Right atrium auricular region (tissue), 2 donors: ENCODE measurements at regions not wholly inside any gene's neighbourhood (a gene's known extent, or its start where the extent isn't known, plus 50 kb on each side); places are given as distances from the start of the nearest gene placed in this dataset.

Source experiments
- DNase-seq: peaks from one replicate; pipeline ENCODE4 v3.0.0-alpha.2; 2019; ENCODE audit warnings: low spot score
- H3K27ac ChIP-seq, 2 donors: fragments of 200-600 bp; sonication (generic); 1 replicate in 1 of 2; 2 replicates in 1 of 2; pipeline ENCODE4 v1.5.1; 2016 to 2019
- H3K27me3 ChIP-seq, 2 donors: fragments of 200-600 bp; sonication (generic); one replicate each; pipeline versions ENCODE4 v1.5.1 to v1.6.0; 2017 to 2019
- H3K36me3 ChIP-seq: fragments of 200-600 bp; sonication (generic); one replicate; pipeline ENCODE4 v1.5.1; 2016
- H3K4me1 ChIP-seq, 2 donors: fragments of 200-600 bp; sonication (generic); one replicate each; pipeline versions ENCODE4 v1.5.1 to v1.6.0; 2017 to 2019
- H3K4me3 ChIP-seq, 2 donors: fragments of 200-600 bp; sonication (generic); 1 replicate in 1 of 2; 2 replicates in 1 of 2; pipeline ENCODE4 v1.5.1; 2017 to 2019; ENCODE audit warnings: mild to moderate bottlenecking in 1 of 2, moderate library complexity in 1 of 2
- H3K9me3 ChIP-seq, 2 donors: fragments of 200-600 bp; sonication (generic); one replicate each; pipeline ENCODE4 v1.5.1; 2019
- TF ChIP-seq, protein P1 (sequence below), 2 donors: fragments of 200-600 bp; sonication (generic); IDR thresholded peaks; one replicate each; pipeline ENCODE4 v1.5.1; 2019; ENCODE audit warnings: antibody characterized with exemption in 2 of 2

DNA sequence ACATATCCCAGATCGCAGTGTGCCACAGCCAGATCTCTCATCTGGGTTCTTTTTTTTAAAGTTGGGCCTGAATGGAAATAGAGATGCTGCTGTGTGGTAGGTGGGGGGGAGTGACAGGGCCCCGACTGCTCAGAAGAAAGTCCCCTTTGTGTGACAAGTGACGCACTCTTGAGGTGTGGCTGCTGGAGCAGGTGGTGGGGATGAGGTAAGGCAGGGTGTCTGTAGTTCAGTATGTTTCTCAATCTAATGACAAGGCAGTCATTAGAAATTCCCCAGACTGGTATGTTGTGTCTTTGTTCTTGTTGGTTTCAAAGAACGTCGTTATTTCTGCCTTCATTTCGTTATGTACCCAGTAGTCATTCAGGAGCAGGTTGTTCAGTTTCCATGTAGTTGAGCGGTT lies 128.8 kb upstream of the TACR1 start:
- Histone ChIP-seq H3K27ac (no peak overlapping the region), H3K36me3 (no peaks in the 10 kb centered on the region), H3K4me1 (no peaks in the 10 kb centered on the region), H3K4me3 (no peak overlapping the region), H3K27me3 (no peaks in the 10 kb centered on the region), H3K9me3 (no peaks in the 10 kb centered on the region)
- DNase-seq, result no peak
- TF ChIP-seq, protein P1, sequence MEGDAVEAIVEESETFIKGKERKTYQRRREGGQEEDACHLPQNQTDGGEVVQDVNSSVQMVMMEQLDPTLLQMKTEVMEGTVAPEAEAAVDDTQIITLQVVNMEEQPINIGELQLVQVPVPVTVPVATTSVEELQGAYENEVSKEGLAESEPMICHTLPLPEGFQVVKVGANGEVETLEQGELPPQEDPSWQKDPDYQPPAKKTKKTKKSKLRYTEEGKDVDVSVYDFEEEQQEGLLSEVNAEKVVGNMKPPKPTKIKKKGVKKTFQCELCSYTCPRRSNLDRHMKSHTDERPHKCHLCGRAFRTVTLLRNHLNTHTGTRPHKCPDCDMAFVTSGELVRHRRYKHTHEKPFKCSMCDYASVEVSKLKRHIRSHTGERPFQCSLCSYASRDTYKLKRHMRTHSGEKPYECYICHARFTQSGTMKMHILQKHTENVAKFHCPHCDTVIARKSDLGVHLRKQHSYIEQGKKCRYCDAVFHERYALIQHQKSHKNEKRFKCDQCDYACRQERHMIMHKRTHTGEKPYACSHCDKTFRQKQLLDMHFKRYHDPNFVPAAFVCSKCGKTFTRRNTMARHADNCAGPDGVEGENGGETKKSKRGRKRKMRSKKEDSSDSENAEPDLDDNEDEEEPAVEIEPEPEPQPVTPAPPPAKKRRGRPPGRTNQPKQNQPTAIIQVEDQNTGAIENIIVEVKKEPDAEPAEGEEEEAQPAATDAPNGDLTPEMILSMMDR (IDR thresholded peaks at IDR 0.05), result no peak

DNA sequence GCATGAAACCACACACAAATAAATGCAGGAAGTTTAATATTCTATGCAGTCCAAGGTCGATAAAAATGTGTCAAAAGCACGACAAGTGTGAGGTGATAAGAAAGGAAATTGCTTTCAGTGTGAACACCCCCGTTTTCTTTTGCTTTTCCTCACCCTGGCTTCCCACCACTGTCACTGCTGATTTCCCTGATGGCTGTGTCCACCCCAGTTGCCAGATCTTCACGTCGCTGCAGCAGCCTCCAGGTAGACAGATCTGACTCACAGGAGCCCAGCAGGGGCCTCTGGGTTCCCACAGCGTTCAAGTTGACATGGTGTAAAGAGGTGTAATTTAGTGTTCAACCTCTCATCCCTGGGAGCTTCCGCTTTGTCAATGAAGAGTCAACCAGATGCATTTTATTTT lies 128.0 kb upstream of the TACR1 start:
- no peaks in the 10 kb centered on the region for H3K36me3 ChIP-seq
- no peak for DNase-seq
- no peak overlapping the region for H3K4me3 ChIP-seq
- H3K4me1 ChIP-seq, result no peaks in the 10 kb centered on the region
- no peak overlapping the region for H3K27ac ChIP-seq
- no peaks in the 10 kb centered on the region for H3K27me3 ChIP-seq
- no peaks in the 10 kb centered on the region for H3K9me3 ChIP-seq
- TF ChIP-seq, protein P1 (IDR thresholded peaks at IDR 0.05), result no peak

DNA sequence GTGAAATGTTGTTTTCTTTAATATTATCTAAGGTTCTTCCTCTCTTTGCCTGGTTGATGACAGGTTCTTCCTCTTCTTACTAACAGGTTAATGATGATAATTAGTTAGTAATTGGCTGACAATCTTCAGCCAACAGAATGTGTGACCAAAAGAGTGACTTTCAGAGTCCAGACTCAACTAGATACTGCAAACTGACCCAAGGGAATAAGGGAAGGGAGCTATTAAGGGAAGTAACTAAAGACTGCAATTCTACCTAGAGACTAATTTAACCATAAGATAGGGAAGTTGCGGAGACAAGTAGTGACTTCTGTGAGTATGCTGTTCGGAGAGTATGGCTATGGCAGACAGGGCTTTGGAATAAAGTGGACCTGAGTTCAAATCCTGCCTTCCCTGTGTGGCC lies 127.3 kb upstream of the TACR1 start:
- no peak overlapping the region for H3K4me3 ChIP-seq

DNA sequence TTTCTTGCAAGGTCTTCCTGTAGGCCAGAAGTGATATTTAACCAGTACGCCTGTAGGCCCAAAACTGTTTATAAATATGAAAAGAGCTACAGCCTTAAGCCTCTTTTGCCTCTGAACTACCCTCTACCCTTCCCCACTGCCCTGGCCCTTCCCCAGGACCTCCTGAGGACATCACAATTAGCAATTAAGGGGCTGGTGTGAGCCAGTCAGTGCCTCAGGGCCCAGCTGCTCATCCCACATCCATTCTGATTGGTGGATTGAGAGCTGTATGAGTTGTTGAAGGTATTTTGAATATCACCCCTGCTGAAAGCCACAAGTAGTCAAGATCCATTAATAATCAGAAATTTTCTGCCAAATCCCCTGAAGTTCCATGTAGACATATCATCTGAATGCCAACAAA lies 126.3 kb upstream of the TACR1 start:
- H3K27ac ChIP-seq, result no peak overlapping the region
- no peak for DNase-seq
- H3K36me3 ChIP-seq, result no peaks in the 10 kb centered on the region
- H3K4me1 ChIP-seq, result no peaks in the 10 kb centered on the region
- H3K27me3 ChIP-seq, result no peaks in the 10 kb centered on the region
- no peak overlapping the region for H3K4me3 ChIP-seq
- H3K9me3 ChIP-seq, result no peaks in the 10 kb centered on the region
- TF ChIP-seq, protein P1 (IDR thresholded peaks at IDR 0.05), result no peak

More for the DNA sequence above, 127.3 kb upstream of the TACR1 start:
- no peaks in the 10 kb centered on the region for H3K36me3 ChIP-seq
- no peaks in the 10 kb centered on the region for H3K9me3 ChIP-seq
- no peaks in the 10 kb centered on the region for H3K27me3 ChIP-seq
- no peak for DNase-seq
- no peak overlapping the region for H3K27ac ChIP-seq
- TF ChIP-seq, protein P1 (IDR thresholded peaks at IDR 0.05), result no peak
- no peaks in the 10 kb centered on the region for H3K4me1 ChIP-seq

DNA sequence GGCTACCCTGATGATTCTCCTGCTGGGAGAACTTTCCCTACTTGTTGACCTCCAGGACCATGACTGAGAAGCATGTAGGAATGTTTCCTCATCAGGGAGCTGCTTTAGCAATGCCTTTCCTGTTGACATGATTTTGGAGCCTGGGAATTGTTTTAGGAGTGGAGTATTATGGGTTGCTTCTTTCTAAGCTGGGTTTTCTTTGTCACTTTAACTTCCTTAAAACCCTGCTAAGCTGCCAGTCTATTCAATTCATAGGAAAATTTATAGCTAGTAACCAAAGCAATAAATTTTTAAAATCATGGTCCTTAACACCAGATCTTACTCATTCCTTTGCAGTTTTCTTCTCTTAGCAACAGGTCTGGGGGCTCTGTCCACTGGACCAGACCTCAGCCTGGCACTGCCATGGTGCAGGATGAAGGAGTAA lies 125.6 kb upstream of the TACR1 start:
- Histone ChIP-seq H3K27ac (no peak overlapping the region), H3K4me1 (no peaks in the 10 kb centered on the region), H3K36me3 (no peaks in the 10 kb centered on the region), H3K27me3 (no peaks in the 10 kb centered on the region), H3K4me3 (no peak overlapping the region), H3K9me3 (no peaks in the 10 kb centered on the region)
- DNase-seq, result no peak
- TF ChIP-seq, protein P1 (IDR thresholded peaks at IDR 0.05), result no peak

DNA sequence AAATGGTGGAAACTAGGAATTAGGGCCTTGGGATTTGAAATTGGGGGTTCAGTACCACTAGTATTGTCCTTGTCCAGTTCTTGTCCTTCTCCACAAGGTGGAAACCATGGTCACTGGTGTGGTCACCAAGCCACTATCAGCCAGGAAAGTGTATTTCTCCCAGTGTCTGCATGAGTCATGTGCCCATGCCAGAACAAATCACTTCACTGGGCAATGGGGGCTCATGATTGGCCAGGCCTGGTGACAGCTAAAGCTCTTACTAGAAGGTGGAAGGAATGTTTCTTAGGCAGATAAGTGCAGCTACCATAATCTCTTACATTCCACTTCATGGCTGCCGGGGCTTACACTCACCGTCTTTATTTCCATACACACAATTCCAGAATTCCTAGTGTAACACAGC lies 124.8 kb upstream of the TACR1 start:
- TF ChIP-seq, protein P1 (IDR thresholded peaks at IDR 0.05), result no peak
- Histone ChIP-seq H3K27ac (no peak overlapping the region), H3K36me3 (no peaks in the 10 kb centered on the region), H3K4me3 (no peak overlapping the region), H3K27me3 (no peaks in the 10 kb centered on the region), H3K4me1 (no peaks in the 10 kb centered on the region), H3K9me3 (no peaks in the 10 kb centered on the region)
- DNase-seq, result no peak
